ENCODE measurements at regions not wholly inside any gene's neighbourhood (a gene's known extent, or its start where the extent isn't known, plus 50 kb on each side); places are given as distances from the start of the nearest gene placed in this dataset.

DNA sequence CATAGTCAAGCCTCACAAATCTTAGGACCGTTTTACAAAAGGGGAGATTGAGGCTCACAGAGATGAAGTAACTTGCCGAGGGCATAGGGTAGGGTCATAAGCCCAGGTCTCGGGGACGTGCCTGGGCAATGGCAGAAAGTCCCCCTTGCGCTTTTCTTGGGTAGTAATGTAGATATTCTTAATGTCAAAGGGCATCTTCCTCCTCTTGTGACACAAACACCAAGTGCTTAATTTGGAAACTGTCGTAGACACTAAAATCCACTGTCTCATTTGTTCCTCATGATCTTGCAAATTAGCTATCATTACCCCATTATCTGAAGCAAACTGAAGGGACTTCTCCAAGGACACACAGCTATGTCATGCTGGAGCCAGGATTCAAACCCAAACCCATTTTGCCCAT is 180.8 kb downstream of the GAS1 start:
- no peak for DNase-seq
- no peaks in the 10 kb centered on the region for H3K4me1 ChIP-seq
- no peak overlapping the region for H3K4me3 ChIP-seq
- no peak for ATAC-seq (ENCODE audit: low FRiP score in 2 of 2)
- TF ChIP-seq EP300 (IDR thresholded peaks at IDR 0.05) (no peak), POLR2AphosphoS5 (IDR thresholded peaks at IDR 0.05) (no peak), POLR2A (IDR thresholded peaks at IDR 0.05) (no peak)
- TF ChIP-seq, protein P1, sequence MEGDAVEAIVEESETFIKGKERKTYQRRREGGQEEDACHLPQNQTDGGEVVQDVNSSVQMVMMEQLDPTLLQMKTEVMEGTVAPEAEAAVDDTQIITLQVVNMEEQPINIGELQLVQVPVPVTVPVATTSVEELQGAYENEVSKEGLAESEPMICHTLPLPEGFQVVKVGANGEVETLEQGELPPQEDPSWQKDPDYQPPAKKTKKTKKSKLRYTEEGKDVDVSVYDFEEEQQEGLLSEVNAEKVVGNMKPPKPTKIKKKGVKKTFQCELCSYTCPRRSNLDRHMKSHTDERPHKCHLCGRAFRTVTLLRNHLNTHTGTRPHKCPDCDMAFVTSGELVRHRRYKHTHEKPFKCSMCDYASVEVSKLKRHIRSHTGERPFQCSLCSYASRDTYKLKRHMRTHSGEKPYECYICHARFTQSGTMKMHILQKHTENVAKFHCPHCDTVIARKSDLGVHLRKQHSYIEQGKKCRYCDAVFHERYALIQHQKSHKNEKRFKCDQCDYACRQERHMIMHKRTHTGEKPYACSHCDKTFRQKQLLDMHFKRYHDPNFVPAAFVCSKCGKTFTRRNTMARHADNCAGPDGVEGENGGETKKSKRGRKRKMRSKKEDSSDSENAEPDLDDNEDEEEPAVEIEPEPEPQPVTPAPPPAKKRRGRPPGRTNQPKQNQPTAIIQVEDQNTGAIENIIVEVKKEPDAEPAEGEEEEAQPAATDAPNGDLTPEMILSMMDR (IDR thresholded peaks at IDR 0.05), result no peak
- H3K27ac ChIP-seq, result no peak overlapping the region
- H3K9me3 ChIP-seq, result no peaks in the 10 kb centered on the region
- WGBS, 2 donors, result 83 to 87% methylated on average over 6 of the region's 6 CpGs
- no peaks in the 10 kb centered on the region for H3K36me3 ChIP-seq
- H3K27me3 ChIP-seq, result no peaks in the 10 kb centered on the region

GRCh38 chr9:86765746-86766430 is 181.4 kb downstream of the GAS1 start:
- WGBS, 2 donors, result 72 to 73% methylated on average over 7 to 13 of the region's 13 CpGs

DNA sequence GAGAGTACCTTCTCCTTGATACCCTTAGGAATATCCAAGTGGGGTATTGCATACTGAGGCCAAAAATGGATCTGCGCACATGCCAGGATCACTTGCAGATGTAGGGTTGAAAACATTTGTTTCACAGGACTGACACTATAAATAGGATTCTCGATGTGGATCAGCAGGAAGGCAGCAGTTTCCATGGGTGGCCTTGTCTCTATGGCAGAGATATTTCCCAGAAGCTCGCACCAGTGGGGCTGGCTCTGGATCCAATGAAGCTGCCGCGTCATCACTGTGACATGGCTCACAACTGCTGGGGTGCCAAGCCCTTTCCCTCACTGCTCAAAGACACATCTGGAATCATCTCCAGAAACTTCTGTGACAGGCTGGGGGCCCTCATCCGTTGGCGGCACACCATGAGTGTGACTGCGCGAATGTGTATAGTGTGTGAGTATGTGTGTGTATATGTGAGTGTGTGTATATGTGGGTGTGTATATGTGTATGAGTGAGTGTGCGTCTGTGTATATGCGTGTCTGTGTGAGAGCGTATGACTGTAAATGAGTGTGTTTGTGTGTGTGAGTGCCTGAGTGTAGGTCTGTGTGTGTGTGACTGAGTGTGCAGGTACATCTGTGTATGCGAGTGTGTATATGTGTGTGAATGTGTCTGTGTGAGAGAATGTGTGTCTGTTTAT is 182.5 kb downstream of the GAS1 start:
- H3K27ac ChIP-seq, result no peak overlapping the region
- no peaks in the 10 kb centered on the region for H3K9me3 ChIP-seq
- H3K36me3 ChIP-seq, result no peaks in the 10 kb centered on the region
- DNase-seq (no peak), ATAC-seq (ENCODE audit: low FRiP score in 2 of 2) (peak in 1 of 2 donors; percentile 21)
- H3K27me3 ChIP-seq, result no peaks in the 10 kb centered on the region
- TF ChIP-seq EP300 (IDR thresholded peaks at IDR 0.05) (no peak), POLR2AphosphoS5 (IDR thresholded peaks at IDR 0.05) (no peak), POLR2A (IDR thresholded peaks at IDR 0.05) (no peak)
- TF ChIP-seq, protein P1 (IDR thresholded peaks at IDR 0.05), result no peak
- H3K4me1 ChIP-seq, result no peaks in the 10 kb centered on the region
- H3K4me3 ChIP-seq, result no peak overlapping the region
- 90 to 92% methylated on average over 10 to 13 of the region's 13 CpGs for WGBS, 2 donors

More at GRCh38 chr9:86765746-86766430, 181.4 kb downstream of the GAS1 start:
- peak in 1 of 2 donors; percentile 34 for DNase-seq
- Histone ChIP-seq H3K27me3 (no peaks in the 10 kb centered on the region), H3K4me3 (no peak overlapping the region), H3K36me3 (no peaks in the 10 kb centered on the region), H3K4me1 (no peaks in the 10 kb centered on the region), H3K9me3 (no peaks in the 10 kb centered on the region), H3K27ac (no peak overlapping the region)
- ATAC-seq (ENCODE audit: low FRiP score in 2 of 2), result peak in 1 of 2 donors; percentile 47
- TF ChIP-seq POLR2AphosphoS5 (IDR thresholded peaks at IDR 0.05) (no peak), POLR2A (IDR thresholded peaks at IDR 0.05) (no peak), EP300 (IDR thresholded peaks at IDR 0.05) (no peak)
- TF ChIP-seq, protein P1 (IDR thresholded peaks at IDR 0.05), result no peak

- no peaks in the 10 kb centered on the region for H3K4me1 ChIP-seq
- H3K27me3 ChIP-seq, result no peaks in the 10 kb centered on the region
- 80% methylated on average over 11 of the region's 11 CpGs for WGBS, 2 donors
- no peak for DNase-seq
- no peak overlapping the region for H3K27ac ChIP-seq
- no peak overlapping the region for H3K4me3 ChIP-seq
- peak in 1 of 2 donors; percentile 68 for ATAC-seq (ENCODE audit: low FRiP score in 2 of 2)
- no peaks in the 10 kb centered on the region for H3K9me3 ChIP-seq
- H3K36me3 ChIP-seq, result no peaks in the 10 kb centered on the region
- TF ChIP-seq POLR2A (IDR thresholded peaks at IDR 0.05) (no peak), EP300 (IDR thresholded peaks at IDR 0.05) (no peak), POLR2AphosphoS5 (IDR thresholded peaks at IDR 0.05) (no peak)
- TF ChIP-seq, protein P1 (IDR thresholded peaks at IDR 0.05), result no peak
Measured at GRCh38 chr9:86764221-86764624, 183.1 kb downstream of the GAS1 start.
